ENCODE measurements at regions not wholly inside any gene's neighbourhood (a gene's known extent, or its start where the extent isn't known, plus 50 kb on each side); places are given as distances from the start of the nearest gene placed in this dataset.

GRCh38 chr2:9152975-9153642, 53.5 kb upstream of the ASAP2 start:
- H3K27me3 ChIP-seq, result no peaks in the 10 kb centered on the region
- peaks cover 3% of the 10 kb centered on the region for H3K9me3 Mint-ChIP-seq
- H3K36me3 Mint-ChIP-seq, result no peaks in the 10 kb centered on the region
- peaks cover 18% of the 10 kb centered on the region for H3K27me3 Mint-ChIP-seq (ENCODE audit: insufficient read depth, low read depth)
- H3K27ac Mint-ChIP-seq, result peak overlapping the region; percentile 53
- no peaks in the 10 kb centered on the region for H3K79me2 ChIP-seq (ENCODE audit: low read depth)
- no peak overlapping the region for H3K4me2 ChIP-seq
- H3K9ac ChIP-seq, result no peak overlapping the region
- peak overlapping the region; percentile 36 for H3K4me3 Mint-ChIP-seq
- no peaks in the 10 kb centered on the region for H3K9me3 ChIP-seq (ENCODE audit: low read depth)
- no peaks in the 10 kb centered on the region for H3K36me3 ChIP-seq
- peaks cover 18% of the 10 kb centered on the region for H3K4me1 Mint-ChIP-seq
- no peak overlapping the region for H3K27ac ChIP-seq
- H3F3A ChIP-seq (ENCODE audit: low read depth), result peaks cover 12% of the 10 kb centered on the region
- H2AFZ ChIP-seq (replicated peaks), result peak overlapping the region; percentile 68
- peaks cover 10% of the 10 kb centered on the region for H3K4me1 ChIP-seq
- no peak for TF ChIP-seq EZH2 (IDR thresholded peaks at IDR 0.05)
- TF ChIP-seq CTCF (IDR thresholded peaks at IDR 0.05), result no peak
- DNase-seq (ENCODE audit: low spot score), result no peak
- H4K20me1 ChIP-seq (ENCODE audit: low read depth), result no peaks in the 10 kb centered on the region
- H3K4me3 ChIP-seq, result no peak overlapping the region

- no peak overlapping the region for H3K27ac Mint-ChIP-seq
- no peak for DNase-seq (ENCODE audit: low spot score)
- H3K27me3 ChIP-seq, result no peaks in the 10 kb centered on the region
Observed at GRCh38 chr2:9150906-9151305, 55.7 kb upstream of the ASAP2 start.

GRCh38 chr2:9150568-9150900, 56.1 kb upstream of the ASAP2 start:
- Histone ChIP-seq H4K20me1 (ENCODE audit: low read depth) (no peaks in the 10 kb centered on the region), H3K36me3 (no peaks in the 10 kb centered on the region), H3K4me2 (no peak overlapping the region), H3K4me1 (peaks cover 10% of the 10 kb centered on the region), H3K27me3 (no peaks in the 10 kb centered on the region), H3K9ac (no peak overlapping the region), H3K4me3 (no peak overlapping the region), H3K27ac (no peak overlapping the region), H3K9me3 (ENCODE audit: low read depth) (no peaks in the 10 kb centered on the region), H3F3A (ENCODE audit: low read depth) (peaks cover 12% of the 10 kb centered on the region), H2AFZ (replicated peaks) (no peak overlapping the region), H3K79me2 (ENCODE audit: low read depth) (no peaks in the 10 kb centered on the region)
- Mint-ChIP-seq H3K27me3 (ENCODE audit: insufficient read depth, low read depth) (peaks cover 24% of the 10 kb centered on the region), H3K4me1 (peaks cover 18% of the 10 kb centered on the region), H3K4me3 (no peak overlapping the region), H3K36me3 (no peaks in the 10 kb centered on the region), H3K27ac (no peak overlapping the region), H3K9me3 (peaks cover 3% of the 10 kb centered on the region)
- no peak for DNase-seq (ENCODE audit: low spot score)
- no peak for TF ChIP-seq EZH2 (IDR thresholded peaks at IDR 0.05)
- TF ChIP-seq CTCF (IDR thresholded peaks at IDR 0.05), result no peak
- TF ChIP-seq EZH2phosphoT487 (IDR thresholded peaks at IDR 0.05), result no peak

More at GRCh38 chr2:9150906-9151305, 55.7 kb upstream of the ASAP2 start:
- no peak for TF ChIP-seq EZH2phosphoT487 (IDR thresholded peaks at IDR 0.05)
- no peak for TF ChIP-seq EZH2 (IDR thresholded peaks at IDR 0.05)
- TF ChIP-seq CTCF (IDR thresholded peaks at IDR 0.05), result no peak
- Histone ChIP-seq H3F3A (ENCODE audit: low read depth) (peaks cover 12% of the 10 kb centered on the region), H3K9me3 (ENCODE audit: low read depth) (no peaks in the 10 kb centered on the region), H3K9ac (no peak overlapping the region), H3K27ac (no peak overlapping the region), H4K20me1 (ENCODE audit: low read depth) (no peaks in the 10 kb centered on the region), H2AFZ (replicated peaks) (no peak overlapping the region), H3K4me2 (no peak overlapping the region), H3K4me3 (no peak overlapping the region), H3K36me3 (no peaks in the 10 kb centered on the region), H3K4me1 (peaks cover 10% of the 10 kb centered on the region), H3K79me2 (ENCODE audit: low read depth) (no peaks in the 10 kb centered on the region)
- H3K4me3 Mint-ChIP-seq, result peak overlapping the region; percentile 35
- H3K36me3 Mint-ChIP-seq, result no peaks in the 10 kb centered on the region
- H3K4me1 Mint-ChIP-seq, result peaks cover 18% of the 10 kb centered on the region
- peaks cover 22% of the 10 kb centered on the region for H3K27me3 Mint-ChIP-seq (ENCODE audit: insufficient read depth, low read depth)
- peaks cover 3% of the 10 kb centered on the region for H3K9me3 Mint-ChIP-seq
